Osteocyte (in vitro differentiated cells): ENCODE measurements at regions not wholly inside any gene's neighbourhood (a gene's known extent, or its start where the extent isn't known, plus 50 kb on each side); places are given as distances from the start of the nearest gene placed in this dataset.
"Not testable (repeated sequence)": the region's sequence is repeated elsewhere in the genome, so short reads cannot be mapped to it uniquely, and the experiment has no call there.

Experiments
- DNase-seq: peaks from one replicate; pipeline ENCODE4 v3.0.0; 2021; ENCODE audit warnings: mixed read lengths; ENCODE audit not compliant: unreplicated experiment; ENCODE audit errors: extremely low spot score
- H3K27ac Mint-ChIP-seq: one replicate; pipeline ENCODE4 v1.8.0; 2021; ENCODE audit warnings: mild to moderate bottlenecking, mixed read lengths; ENCODE audit not compliant: unreplicated experiment
- H3K27me3 Mint-ChIP-seq: one replicate; pipeline ENCODE4 v1.8.0; 2021; ENCODE audit warnings: mixed read lengths; ENCODE audit not compliant: unreplicated experiment
- H3K36me3 Mint-ChIP-seq: one replicate; pipeline ENCODE4 v1.8.0; 2021; ENCODE audit warnings: mixed read lengths; ENCODE audit not compliant: unreplicated experiment
- H3K4me1 Mint-ChIP-seq: one replicate; pipeline ENCODE4 v1.8.0; 2021; ENCODE audit warnings: mixed read lengths; ENCODE audit not compliant: unreplicated experiment
- H3K4me3 Mint-ChIP-seq: one replicate; pipeline ENCODE4 v1.8.0; 2021; ENCODE audit warnings: mild to moderate bottlenecking, moderate library complexity, mixed read lengths; ENCODE audit not compliant: unreplicated experiment
- H3K9me3 Mint-ChIP-seq: one replicate; pipeline ENCODE4 v1.8.0; 2021; ENCODE audit warnings: mixed read lengths; ENCODE audit not compliant: unreplicated experiment
- TF ChIP-seq, protein P1 (sequence below): fragments of 200-600 bp; sonication (generic); IDR thresholded peaks from 2 replicates; pipeline ENCODE4 v1.5.0; 2021; ENCODE audit warnings: antibody characterized with exemption, mild to moderate bottlenecking, moderate library complexity

DNA sequence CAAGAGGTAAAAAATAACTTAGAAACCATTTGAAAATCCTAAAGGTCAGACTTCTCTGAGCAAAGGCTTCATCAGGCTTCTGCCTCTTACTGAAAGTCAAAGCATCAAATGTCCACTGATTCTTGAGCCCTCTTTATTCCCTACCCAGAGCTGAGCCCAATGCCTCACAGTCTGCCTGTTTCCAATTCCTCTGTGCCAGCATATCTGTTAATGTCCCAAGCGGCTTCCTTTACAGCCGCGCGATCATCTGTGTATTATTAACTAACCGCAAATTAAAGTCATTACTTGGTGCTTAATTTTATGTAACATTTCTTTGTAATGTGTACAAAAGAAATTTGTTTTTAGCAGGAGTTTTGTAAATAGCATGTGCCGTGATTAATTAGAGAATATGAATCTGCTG, 418.8 kb upstream of the HNRNPA3 start:
- no peaks in the 10 kb centered on the region for H3K9me3 Mint-ChIP-seq
- TF ChIP-seq, protein P1, sequence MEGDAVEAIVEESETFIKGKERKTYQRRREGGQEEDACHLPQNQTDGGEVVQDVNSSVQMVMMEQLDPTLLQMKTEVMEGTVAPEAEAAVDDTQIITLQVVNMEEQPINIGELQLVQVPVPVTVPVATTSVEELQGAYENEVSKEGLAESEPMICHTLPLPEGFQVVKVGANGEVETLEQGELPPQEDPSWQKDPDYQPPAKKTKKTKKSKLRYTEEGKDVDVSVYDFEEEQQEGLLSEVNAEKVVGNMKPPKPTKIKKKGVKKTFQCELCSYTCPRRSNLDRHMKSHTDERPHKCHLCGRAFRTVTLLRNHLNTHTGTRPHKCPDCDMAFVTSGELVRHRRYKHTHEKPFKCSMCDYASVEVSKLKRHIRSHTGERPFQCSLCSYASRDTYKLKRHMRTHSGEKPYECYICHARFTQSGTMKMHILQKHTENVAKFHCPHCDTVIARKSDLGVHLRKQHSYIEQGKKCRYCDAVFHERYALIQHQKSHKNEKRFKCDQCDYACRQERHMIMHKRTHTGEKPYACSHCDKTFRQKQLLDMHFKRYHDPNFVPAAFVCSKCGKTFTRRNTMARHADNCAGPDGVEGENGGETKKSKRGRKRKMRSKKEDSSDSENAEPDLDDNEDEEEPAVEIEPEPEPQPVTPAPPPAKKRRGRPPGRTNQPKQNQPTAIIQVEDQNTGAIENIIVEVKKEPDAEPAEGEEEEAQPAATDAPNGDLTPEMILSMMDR = no peak
- H3K36me3 Mint-ChIP-seq = no peaks in the 10 kb centered on the region
- no peak overlapping the region for H3K27ac Mint-ChIP-seq
- no peak for DNase-seq
- H3K4me1 Mint-ChIP-seq = no peaks in the 10 kb centered on the region
- H3K27me3 Mint-ChIP-seq = no peaks in the 10 kb centered on the region
- no peak overlapping the region for H3K4me3 Mint-ChIP-seq

DNA sequence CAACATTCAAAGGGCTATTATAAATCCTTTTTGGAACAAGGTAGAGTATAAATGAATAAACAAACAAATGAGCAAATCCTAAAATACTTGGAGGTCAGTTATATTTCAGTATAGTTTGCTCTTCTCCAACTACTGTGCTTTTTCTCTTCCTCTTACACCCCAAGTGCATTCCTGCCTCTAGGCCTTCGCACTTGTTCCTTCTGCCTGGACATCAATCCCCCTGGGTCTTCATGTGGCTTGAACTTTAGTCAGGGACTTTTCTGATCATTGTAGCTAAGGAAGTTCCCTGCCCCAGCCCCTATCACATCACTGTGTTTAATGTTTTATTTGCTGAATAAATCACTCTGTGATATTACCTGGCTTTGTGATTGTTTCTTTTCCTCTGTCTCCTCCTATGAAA, 418.2 kb upstream of the HNRNPA3 start:
- H3K27ac Mint-ChIP-seq = no peak overlapping the region
- TF ChIP-seq, protein P1 = no peak
- H3K9me3 Mint-ChIP-seq = no peaks in the 10 kb centered on the region
- H3K4me1 Mint-ChIP-seq = no peaks in the 10 kb centered on the region
- H3K36me3 Mint-ChIP-seq = no peaks in the 10 kb centered on the region
- DNase-seq = no peak
- H3K4me3 Mint-ChIP-seq = no peak overlapping the region
- no peaks in the 10 kb centered on the region for H3K27me3 Mint-ChIP-seq

DNA sequence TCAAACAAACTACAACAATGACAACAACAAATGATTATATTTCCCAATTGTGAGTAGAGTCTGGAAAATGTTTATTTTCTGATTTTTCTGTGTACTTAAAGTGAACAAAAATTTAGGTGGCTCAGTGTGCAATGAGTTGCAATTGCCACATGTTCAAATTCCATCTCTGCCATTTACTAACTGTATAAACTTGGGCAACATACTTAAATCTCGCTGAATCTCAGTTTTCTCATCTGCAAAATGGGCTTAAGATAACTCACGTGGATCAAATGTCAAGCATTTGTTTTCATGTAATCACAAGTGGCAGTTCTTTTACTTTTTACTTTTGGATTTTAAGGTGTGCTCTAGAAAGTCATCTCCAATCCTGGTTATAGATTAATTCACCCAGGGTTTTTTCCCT, 416.8 kb upstream of the HNRNPA3 start:
- no peak overlapping the region for H3K4me3 Mint-ChIP-seq
- no peaks in the 10 kb centered on the region for H3K27me3 Mint-ChIP-seq
- H3K4me1 Mint-ChIP-seq = no peaks in the 10 kb centered on the region
- H3K36me3 Mint-ChIP-seq = no peaks in the 10 kb centered on the region
- TF ChIP-seq, protein P1 = no peak
- H3K9me3 Mint-ChIP-seq = no peaks in the 10 kb centered on the region
- DNase-seq = no peak
- H3K27ac Mint-ChIP-seq = no peak overlapping the region

DNA sequence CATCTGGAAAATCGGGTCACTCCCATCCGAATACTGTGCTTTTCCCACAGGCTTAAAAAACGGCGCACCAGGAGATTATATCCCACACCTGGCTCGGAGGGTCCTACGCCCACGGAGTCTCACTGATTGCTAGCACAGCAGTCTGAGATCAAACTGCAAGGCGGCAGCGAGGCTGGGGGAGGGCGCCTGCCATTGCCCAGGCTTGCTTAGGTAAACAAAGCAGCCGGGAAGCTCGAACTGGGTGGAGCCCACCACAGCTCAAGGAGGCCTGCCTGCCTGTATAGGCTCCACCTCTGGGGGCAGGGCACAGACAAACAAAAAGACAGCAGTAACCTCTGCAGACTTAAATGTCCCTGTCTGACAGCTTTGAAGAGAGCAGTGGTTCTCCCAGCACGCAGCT, 415.9 kb upstream of the HNRNPA3 start:
- not testable (repeated sequence) for H3K4me1 Mint-ChIP-seq, H3K27ac Mint-ChIP-seq, H3K4me3 Mint-ChIP-seq, H3K27me3 Mint-ChIP-seq, DNase-seq, H3K9me3 Mint-ChIP-seq, H3K36me3 Mint-ChIP-seq

DNA sequence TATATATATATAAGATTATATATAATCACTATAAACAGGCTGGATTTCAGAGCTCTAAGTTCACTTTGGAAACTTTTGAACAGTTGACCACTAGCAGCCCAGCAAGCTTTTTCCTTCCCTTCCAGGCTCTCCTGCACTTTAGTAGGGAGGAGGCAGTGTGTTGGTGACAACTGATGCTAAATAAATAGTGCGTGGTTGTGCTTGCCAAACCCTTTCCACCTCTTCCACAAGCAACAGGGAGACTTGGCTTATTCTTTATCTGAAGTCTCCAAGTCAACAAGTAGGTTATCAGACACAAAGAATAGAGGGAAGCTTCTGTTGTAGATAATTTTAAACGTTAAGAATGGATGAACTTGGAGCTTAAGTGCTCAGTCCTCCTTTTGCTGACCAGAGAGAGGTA, 408.2 kb upstream of the HNRNPA3 start:
- no peaks in the 10 kb centered on the region for H3K9me3 Mint-ChIP-seq
- H3K4me3 Mint-ChIP-seq = no peak overlapping the region
- H3K36me3 Mint-ChIP-seq = no peaks in the 10 kb centered on the region
- H3K27me3 Mint-ChIP-seq = no peaks in the 10 kb centered on the region
- TF ChIP-seq, protein P1 = no peak
- no peaks in the 10 kb centered on the region for H3K4me1 Mint-ChIP-seq
- no peak for DNase-seq
- H3K27ac Mint-ChIP-seq = no peak overlapping the region

DNA sequence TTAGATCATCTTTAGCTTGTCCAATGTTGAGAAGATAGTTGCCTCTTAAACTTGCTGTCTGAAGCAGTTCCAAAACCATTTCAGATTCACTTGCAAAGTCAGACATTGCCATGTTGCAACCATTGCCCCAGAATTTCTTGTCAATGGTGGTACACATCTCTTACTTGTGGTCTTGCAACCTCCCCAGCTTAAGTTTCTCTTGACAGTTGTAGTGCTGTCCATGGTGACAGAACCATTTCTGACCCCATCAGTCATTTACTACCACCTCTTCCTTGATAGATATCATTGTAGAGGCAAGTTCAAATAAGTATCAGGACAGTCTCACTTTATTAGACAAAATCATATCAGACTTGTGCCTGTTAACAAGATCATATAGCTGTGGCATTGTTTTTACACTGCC, 407.2 kb upstream of the HNRNPA3 start:
- Mint-ChIP-seq H3K27ac (no peak overlapping the region), H3K27me3 (no peaks in the 10 kb centered on the region), H3K4me3 (no peak overlapping the region), H3K36me3 (no peaks in the 10 kb centered on the region), H3K9me3 (no peaks in the 10 kb centered on the region), H3K4me1 (no peaks in the 10 kb centered on the region)
- DNase-seq = no peak
- TF ChIP-seq, protein P1 = no peak
